Keratinocyte (primary cell): ENCODE measurements at regions not wholly inside any gene's neighbourhood (a gene's known extent, or its start where the extent isn't known, plus 50 kb on each side); places are given as distances from the start of the nearest gene placed in this dataset.

Experiments
- DNase-seq: peaks from one replicate; pipeline ENCODE4 v3.0.0-alpha.2; 2011; ENCODE audit warnings: low read depth, missing footprints, low spot score
- FAIRE-seq: peaks from 2 replicates; lab custom pipeline; 2011; peaks lifted over from hg19 to GRCh38; lab: Jason Lieb, UNC
- H2AFZ ChIP-seq: 2 replicates; pipeline ENCODE4 v1.6.0; 2012; ENCODE audit warnings: low read length, control low read depth, inconsistent platforms; ENCODE audit not compliant: control insufficient read depth
- H3K27ac ChIP-seq: 2 replicates; pipeline ENCODE4 v1.5.1; 2011; ENCODE audit warnings: low read length; ENCODE audit not compliant: control insufficient read depth, insufficient read depth
- H3K27me3 ChIP-seq: 3 replicates; pipeline ENCODE4 v1.6.0; 2011; ENCODE audit warnings: low read length; ENCODE audit not compliant: control insufficient read depth, insufficient read depth; ENCODE audit errors: extremely low read depth
- H3K36me3 ChIP-seq, 2 experiments: 2 replicates in 1 of 2; 3 replicates in 1 of 2; pipeline ENCODE4 v1.5.1; 2011; ENCODE audit warnings: low read length in 2 of 2, mild to moderate bottlenecking in 1 of 2; ENCODE audit not compliant: control insufficient read depth in 2 of 2, insufficient read depth in 2 of 2; ENCODE audit errors: extremely low read depth in 1 of 2
- H3K4me1 ChIP-seq: 3 replicates; pipeline ENCODE4 v1.5.1; 2011; ENCODE audit warnings: low read length; ENCODE audit not compliant: control insufficient read depth, insufficient read depth; ENCODE audit errors: extremely low read depth
- H3K4me2 ChIP-seq: 3 replicates; pipeline ENCODE4 v1.6.0; 2011; ENCODE audit warnings: low read depth, low read length; ENCODE audit not compliant: control insufficient read depth, insufficient read depth; ENCODE audit errors: extremely low read depth
- H3K4me3 ChIP-seq, 3 experiments: fragments of 200-600 bp in 1 of 3; sonication (generic) in 1 of 3; 2 replicates in 2 of 3; 3 replicates in 1 of 3; pipeline ENCODE4 v1.5.1; 2011 to 2016; ENCODE audit warnings: low read length in 3 of 3, mild to moderate bottlenecking in 3 of 3, control low read depth in 2 of 3, inconsistent platforms in 1 of 3, low read depth in 1 of 3, mixed read lengths in 1 of 3, mixed run types in 1 of 3, moderate library complexity in 1 of 3; ENCODE audit not compliant: control insufficient read depth in 2 of 3, insufficient read depth in 2 of 3; ENCODE audit errors: extremely low read depth in 1 of 3
- H3K79me2 ChIP-seq: 2 replicates; pipeline ENCODE4 v1.6.0; 2012; ENCODE audit warnings: low read length; ENCODE audit not compliant: control insufficient read depth, insufficient read depth
- H3K9ac ChIP-seq: 3 replicates; pipeline ENCODE4 v1.6.0; 2011; ENCODE audit warnings: low read length; ENCODE audit not compliant: control insufficient read depth, insufficient read depth; ENCODE audit errors: extremely low read depth
- H3K9me1 ChIP-seq: 3 replicates; pipeline ENCODE4 v1.6.0; 2011; ENCODE audit warnings: low read length; ENCODE audit not compliant: control insufficient read depth, insufficient read depth; ENCODE audit errors: extremely low read depth
- H3K9me3 ChIP-seq: 2 replicates; pipeline ENCODE4 v1.5.1; 2012; ENCODE audit warnings: low read depth, low read length; ENCODE audit not compliant: control insufficient read depth
- H4K20me1 ChIP-seq: 3 replicates; pipeline ENCODE4 v1.6.0; 2011; ENCODE audit warnings: low read length; ENCODE audit not compliant: control insufficient read depth, insufficient read depth; ENCODE audit errors: extremely low read depth
- EZH2 ChIP-seq: IDR thresholded peaks from one replicate; pipeline ENCODE4 v1.6.1; 2012; ENCODE audit warnings: inconsistent platforms, mild to moderate bottlenecking, low read length, moderate library complexity
- dilution Hi-C: fragments of 300-500 bp; cut with MboI; formaldehyde crosslinking; loops from one replicate; pipeline ENCODE4 v1.7.0; 2020; ENCODE audit warnings: low sequenced_read_pairs; ENCODE audit not compliant: extremely low pct_ligation_motif_present
- TF ChIP-seq, protein P1 (sequence below), 3 experiments: IDR thresholded peaks in 1 of 3; conservative IDR thresholded peaks in 1 of 3; optimal IDR thresholded peaks in 1 of 3; 2 replicates in 2 of 3; 3 replicates in 1 of 3; pipeline versions ENCODE3 to v1.5.1; 2011; ENCODE audit warnings: low read length in 3 of 3, mild to moderate bottlenecking in 3 of 3, moderate library complexity in 2 of 3, control low read depth in 1 of 3, inconsistent platforms in 1 of 3; ENCODE audit not compliant: insufficient read depth in 2 of 3; ENCODE audit errors: extremely low read depth in 1 of 3

GRCh38 chr11:20213790-20214189 lies 53.5 kb upstream of the DBX1 start:
- H2AFZ ChIP-seq, result no peak overlapping the region

DNA sequence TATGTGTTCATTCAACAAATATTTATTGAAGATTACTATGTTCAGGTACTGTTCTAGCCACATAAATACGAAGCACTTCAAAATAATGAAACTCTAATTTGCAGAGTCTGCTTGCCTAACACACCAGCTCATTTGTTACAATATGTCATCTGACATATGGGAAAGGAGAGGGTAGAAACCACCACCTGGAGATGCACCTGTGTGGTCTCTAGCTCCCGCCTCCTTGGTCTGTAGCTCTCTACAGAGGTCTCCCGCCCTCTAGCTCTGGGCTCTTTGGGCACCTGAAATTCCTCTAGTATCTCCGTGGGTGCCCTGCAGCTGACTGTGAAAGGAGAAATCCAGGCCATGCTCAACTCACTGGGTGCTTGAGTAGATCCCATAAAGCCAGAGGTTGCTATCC lies 51.4 kb upstream of the DBX1 start:
- FAIRE-seq (no peak), DNase-seq (no peak)
- no peak overlapping the region for H2AFZ ChIP-seq
- no peak for TF ChIP-seq EZH2
- TF ChIP-seq, protein P1, sequence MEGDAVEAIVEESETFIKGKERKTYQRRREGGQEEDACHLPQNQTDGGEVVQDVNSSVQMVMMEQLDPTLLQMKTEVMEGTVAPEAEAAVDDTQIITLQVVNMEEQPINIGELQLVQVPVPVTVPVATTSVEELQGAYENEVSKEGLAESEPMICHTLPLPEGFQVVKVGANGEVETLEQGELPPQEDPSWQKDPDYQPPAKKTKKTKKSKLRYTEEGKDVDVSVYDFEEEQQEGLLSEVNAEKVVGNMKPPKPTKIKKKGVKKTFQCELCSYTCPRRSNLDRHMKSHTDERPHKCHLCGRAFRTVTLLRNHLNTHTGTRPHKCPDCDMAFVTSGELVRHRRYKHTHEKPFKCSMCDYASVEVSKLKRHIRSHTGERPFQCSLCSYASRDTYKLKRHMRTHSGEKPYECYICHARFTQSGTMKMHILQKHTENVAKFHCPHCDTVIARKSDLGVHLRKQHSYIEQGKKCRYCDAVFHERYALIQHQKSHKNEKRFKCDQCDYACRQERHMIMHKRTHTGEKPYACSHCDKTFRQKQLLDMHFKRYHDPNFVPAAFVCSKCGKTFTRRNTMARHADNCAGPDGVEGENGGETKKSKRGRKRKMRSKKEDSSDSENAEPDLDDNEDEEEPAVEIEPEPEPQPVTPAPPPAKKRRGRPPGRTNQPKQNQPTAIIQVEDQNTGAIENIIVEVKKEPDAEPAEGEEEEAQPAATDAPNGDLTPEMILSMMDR (optimal IDR thresholded peaks at IDR 0.05 in 1 of 3, IDR thresholded peaks at IDR 0.05 in 1 of 3, conservative IDR thresholded peaks at IDR 0.05 in 1 of 3; ENCODE audit: extremely low read depth in 1 of 3, insufficient read depth in 2 of 3, low read length in 3 of 3), result no peak
- no peak overlapping the region for H3K27ac ChIP-seq
- no peaks in the 10 kb centered on the region for H3K9me3 ChIP-seq
- no peaks in the 10 kb centered on the region for H4K20me1 ChIP-seq
- no peaks in the 10 kb centered on the region for H3K9me1 ChIP-seq
- no peaks in the 10 kb centered on the region for H3K4me1 ChIP-seq
- H3K4me2 ChIP-seq, result no peak overlapping the region
- H3K4me3 ChIP-seq, result no peak overlapping the region
- H3K79me2 ChIP-seq, result no peaks in the 10 kb centered on the region
- no peak overlapping the region for H3K9ac ChIP-seq
- dilution Hi-C loops, result no loop called here
- no peaks in the 10 kb centered on the region for H3K36me3 ChIP-seq
- H3K27me3 ChIP-seq, result peaks cover 43% of the 10 kb centered on the region

More at GRCh38 chr11:20213790-20214189, 53.5 kb upstream of the DBX1 start:
- no peak overlapping the region for H3K27ac ChIP-seq
- TF ChIP-seq, protein P1 (optimal IDR thresholded peaks at IDR 0.05 in 1 of 3, IDR thresholded peaks at IDR 0.05 in 1 of 3, conservative IDR thresholded peaks at IDR 0.05 in 1 of 3; ENCODE audit: extremely low read depth in 1 of 3, insufficient read depth in 2 of 3, low read length in 3 of 3), result no peak
- TF ChIP-seq EZH2, result no peak
- dilution Hi-C loops, result no loop called here
- no peaks in the 10 kb centered on the region for H3K36me3 ChIP-seq
- no peak overlapping the region for H3K4me2 ChIP-seq
- FAIRE-seq, result no peak
- no peaks in the 10 kb centered on the region for H3K4me1 ChIP-seq
- no peaks in the 10 kb centered on the region for H4K20me1 ChIP-seq
- H3K27me3 ChIP-seq, result peaks cover 24% of the 10 kb centered on the region
- no peaks in the 10 kb centered on the region for H3K79me2 ChIP-seq
- no peak for DNase-seq
- no peak overlapping the region for H3K9ac ChIP-seq
- H3K4me3 ChIP-seq, result no peak overlapping the region
- H3K9me1 ChIP-seq, result no peaks in the 10 kb centered on the region
- no peaks in the 10 kb centered on the region for H3K9me3 ChIP-seq
